Astrocyte (in vitro differentiated cells and primary cell): ENCODE measurements at regions not wholly inside any gene's neighbourhood (a gene's known extent, or its start where the extent isn't known, plus 50 kb on each side); places are given as distances from the start of the nearest gene placed in this dataset.
"Not testable (repeated sequence)": the region's sequence is repeated elsewhere in the genome, so short reads cannot be mapped to it uniquely, and the experiment has no call there.

Experiments used
- CTCF ChIP-seq: IDR thresholded peaks from 2 replicates; pipeline ENCODE4 v1.5.1; 2011; ENCODE audit warnings: low read depth, mild to moderate bottlenecking, inconsistent platforms, low read length, moderate library complexity; ENCODE audit not compliant: insufficient read depth
- EZH2 ChIP-seq: IDR thresholded peaks from 2 replicates; pipeline ENCODE4 v1.6.1; 2012; ENCODE audit warnings: mild to moderate bottlenecking, low read length, inconsistent platforms; ENCODE audit not compliant: insufficient read depth

GRCh38 chr22:11584231-11584630, 3943.8 kb upstream of the OR11H1 start:
- TF ChIP-seq EZH2, CTCF: not testable (repeated sequence)
